ENCODE measurements at regions not wholly inside any gene's neighbourhood (a gene's known extent, or its start where the extent isn't known, plus 50 kb on each side); places are given as distances from the start of the nearest gene placed in this dataset.

GRCh38 chr12:93151079-93151762 lies 222.1 kb upstream of the EEA1 start:
- no peak for DNase-seq (ENCODE audit: extremely low read depth in 1 of 2, low read depth in 1 of 2)

- no peak for DNase-seq (ENCODE audit: extremely low read depth in 1 of 2, low read depth in 1 of 2)
Observed at GRCh38 chr12:93152617-93153016, 223.5 kb upstream of the EEA1 start.

GRCh38 chr12:93153321-93153720 lies 224.2 kb upstream of the EEA1 start:
- DNase-seq (ENCODE audit: extremely low read depth in 1 of 2, low read depth in 1 of 2): no peak

GRCh38 chr12:93154096-93154728 lies 223.5 kb upstream of the NUDT4 start:
- no peak for DNase-seq (ENCODE audit: extremely low read depth in 1 of 2, low read depth in 1 of 2)

- DNase-seq (ENCODE audit: extremely low read depth in 1 of 2, low read depth in 1 of 2): no peak
Observed at GRCh38 chr12:93154753-93155480, 222.8 kb upstream of the NUDT4 start.

GRCh38 chr12:93156086-93156716 lies 221.5 kb upstream of the NUDT4 start:
- DNase-seq (ENCODE audit: extremely low read depth in 1 of 2, low read depth in 1 of 2): no peak

GRCh38 chr12:93157279-93157678 lies 220.4 kb upstream of the NUDT4 start:
- DNase-seq (ENCODE audit: extremely low read depth in 1 of 2, low read depth in 1 of 2): no peak

- no peak for DNase-seq (ENCODE audit: extremely low read depth in 1 of 2, low read depth in 1 of 2)
Observed at GRCh38 chr12:93158065-93158843, 219.5 kb upstream of the NUDT4 start.

GRCh38 chr12:93163260-93164036 lies 214.3 kb upstream of the NUDT4 start:
- DNase-seq (ENCODE audit: extremely low read depth in 1 of 2, low read depth in 1 of 2): no peak

- no peak for DNase-seq (ENCODE audit: extremely low read depth in 1 of 2, low read depth in 1 of 2)
Observed at GRCh38 chr12:93164103-93164880, 213.4 kb upstream of the NUDT4 start.

GRCh38 chr12:93165384-93165932 lies 212.3 kb upstream of the NUDT4 start:
- DNase-seq (ENCODE audit: extremely low read depth in 1 of 2, low read depth in 1 of 2): no peak

GRCh38 chr12:93166541-93167307 lies 211.0 kb upstream of the NUDT4 start:
- DNase-seq (ENCODE audit: extremely low read depth in 1 of 2, low read depth in 1 of 2): no peak

GRCh38 chr12:93167331-93167730 lies 210.4 kb upstream of the NUDT4 start:
- DNase-seq (ENCODE audit: extremely low read depth in 1 of 2, low read depth in 1 of 2): no peak

- no peak for DNase-seq (ENCODE audit: extremely low read depth in 1 of 2, low read depth in 1 of 2)
Observed at GRCh38 chr12:93167841-93168492, 209.8 kb upstream of the NUDT4 start.

GRCh38 chr12:93168751-93169150 lies 209.0 kb upstream of the NUDT4 start:
- no peak for DNase-seq (ENCODE audit: extremely low read depth in 1 of 2, low read depth in 1 of 2)

- no peak for DNase-seq (ENCODE audit: extremely low read depth in 1 of 2, low read depth in 1 of 2)
Observed at GRCh38 chr12:93169536-93169935, 208.2 kb upstream of the NUDT4 start.

- no peak for DNase-seq (ENCODE audit: extremely low read depth in 1 of 2, low read depth in 1 of 2)
Observed at GRCh38 chr12:93170928-93171327, 206.8 kb upstream of the NUDT4 start.
